GM12878 (cell line): ENCODE measurements at regions not wholly inside any gene's neighbourhood (a gene's known extent, or its start where the extent isn't known, plus 50 kb on each side); places are given as distances from the start of the nearest gene placed in this dataset.

Experiments used
- ATAC-seq: fragments of 200-7000 bp; cut with Tn5 transposase; 3 replicates; pipeline ENCODE4 v1.9.1; 2020; ENCODE audit warnings: mild to moderate bottlenecking, moderate library complexity
- BruUV-seq: library from RNA; stranded (reverse); fragments of 400-500 nt; replicated peaks from 2 replicates; lab custom pipeline; 2021; lab: Mats Ljungman, UMichigan
- CTCF ChIA-PET: fragments of 300-600 bp; sonication (Branson Sonifier 250); formaldehyde crosslinking; extraction: SDS; loops from one replicate; lab custom pipeline; 2021; ENCODE audit warnings: inconsistent platforms; lab: Yijun Ruan, JAX
- POLR2A ChIA-PET: fragments of 350-600 bp; formaldehyde crosslinking; extraction: SDS; loops from one replicate; lab custom pipeline; 2021; ENCODE audit warnings: inconsistent platforms; lab: Charles Lee
- RAD21 ChIA-PET: fragments of 300-600 bp; sonication (Branson Sonifier 250); formaldehyde crosslinking; loops from one replicate; lab custom pipeline; 2023; ENCODE audit warnings: antibody characterized with exemption; ENCODE audit not compliant: unreplicated experiment; lab: Charles Lee
- SMC1A ChIA-PET: fragments of 300-600 bp; sonication (Branson Sonifier 250); formaldehyde crosslinking; loops from one replicate; lab custom pipeline; 2023; ENCODE audit not compliant: unreplicated experiment, uncharacterized antibody; lab: Charles Lee
- DNase-seq: peaks from one replicate; pipeline ENCODE4 v3.0.0-alpha.2; 2011; ENCODE audit warnings: low read depth, low spot score
- FAIRE-seq: peaks from 3 replicates; lab custom pipeline; 2011; peaks lifted over from hg19 to GRCh38; lab: Jason Lieb, UNC
- H2AFZ ChIP-seq: 2 replicates; pipeline ENCODE4 v1.6.0; 2011; ENCODE audit warnings: low read depth, low read length, control low read depth; ENCODE audit not compliant: control insufficient read depth
- H3K27ac ChIP-seq: 2 replicates; pipeline ENCODE4 v1.5.1; 2011; ENCODE audit warnings: control low read depth; ENCODE audit not compliant: control insufficient read depth, insufficient read depth
- H3K27me3 ChIP-seq, 2 experiments: replicated peaks in 1 of 2; 2 replicates each; pipeline versions ENCODE4 v1.6.0 to v1.6.1; 2011; ENCODE audit warnings: low read length in 1 of 2; ENCODE audit not compliant: control insufficient read depth in 2 of 2, insufficient read depth in 2 of 2
- H3K36me3 ChIP-seq, 2 experiments: 2 replicates each; pipeline ENCODE4 v1.5.1; 2011; ENCODE audit warnings: low read length in 1 of 2; ENCODE audit not compliant: control insufficient read depth in 2 of 2, insufficient read depth in 2 of 2
- H3K4me1 ChIP-seq: 2 replicates; pipeline ENCODE4 v1.6.1; 2011; ENCODE audit warnings: mild to moderate bottlenecking, low read length, moderate library complexity, mixed read lengths; ENCODE audit not compliant: control insufficient read depth, insufficient read depth
- H3K4me2 ChIP-seq: 2 replicates; pipeline ENCODE4 v1.6.0; 2011; ENCODE audit warnings: control low read depth; ENCODE audit not compliant: control insufficient read depth, insufficient read depth
- H3K4me3 ChIP-seq: fragments of 200-600 bp; sonication (generic); 2 replicates; pipeline ENCODE4 v1.5.1; 2016
- H3K79me2 ChIP-seq: 2 replicates; pipeline ENCODE4 v1.6.0; 2011; ENCODE audit warnings: low read length; ENCODE audit not compliant: control insufficient read depth, insufficient read depth
- H3K9ac ChIP-seq: 2 replicates; pipeline ENCODE4 v1.8.0; 2011; ENCODE audit warnings: low read length, control low read depth, mixed read lengths; ENCODE audit not compliant: control insufficient read depth, insufficient read depth
- H3K9me3 ChIP-seq: replicated peaks from 3 replicates; pipeline ENCODE4 v1.5.1; 2011; ENCODE audit warnings: mild to moderate bottlenecking, low read length; ENCODE audit not compliant: control insufficient read depth, insufficient read depth
- H4K20me1 ChIP-seq: 2 replicates; pipeline ENCODE4 v1.6.0; 2011; ENCODE audit not compliant: control insufficient read depth, insufficient read depth
- BMI1 ChIP-seq: fragments of 450-650 bp; IDR thresholded peaks from 2 replicates; pipeline ENCODE4 v1.6.1; 2016; ENCODE audit warnings: mild to moderate bottlenecking, moderate library complexity, borderline replicate concordance
- CTCF ChIP-seq, 3 experiments: IDR thresholded peaks in 2 of 3; conservative IDR thresholded peaks in 1 of 3; 2 replicates each; pipeline ENCODE4 v1.5.1; 2011; ENCODE audit warnings: low read depth in 3 of 3, low read length in 3 of 3, mild to moderate bottlenecking in 3 of 3, control low read depth in 2 of 3, moderate library complexity in 2 of 3, inconsistent platforms in 1 of 3, mixed read lengths in 1 of 3; ENCODE audit not compliant: control insufficient read depth in 2 of 3, insufficient read depth in 1 of 3; ENCODE audit errors: extremely low read depth in 1 of 3
- CUX1 ChIP-seq: IDR thresholded peaks from 2 replicates; pipeline ENCODE4 v1.6.1; 2012; ENCODE audit warnings: improper control_type of control experiment, low read depth, low read length; ENCODE audit not compliant: insufficient replicate concordance
- FOXM1 ChIP-seq: IDR thresholded peaks from 2 replicates; pipeline ENCODE4 v1.6.1; 2012; ENCODE audit warnings: low read depth, mild to moderate bottlenecking, inconsistent platforms, low read length, moderate library complexity
- HDAC2 ChIP-seq: fragments of 200-600 bp; sonication (generic); IDR thresholded peaks from 2 replicates; pipeline ENCODE4 v1.6.1; 2017
- IRF4 ChIP-seq: IDR thresholded peaks from 2 replicates; pipeline ENCODE4 v1.6.1; 2011; ENCODE audit warnings: low read depth, low read length
- JUND ChIP-seq: IDR thresholded peaks from 2 replicates; pipeline ENCODE4 v1.6.1; 2012; ENCODE audit warnings: low read depth, mild to moderate bottlenecking, low read length, improper control_type of control experiment, moderate library complexity
- MYB ChIP-seq: fragments of 150-350 bp; IDR thresholded peaks from 2 replicates; pipeline ENCODE4 v1.6.1; 2014; ENCODE audit warnings: mild to moderate bottlenecking, low read depth, low read length, borderline replicate concordance
- NFXL1 ChIP-seq: fragments of 450-650 bp; IDR thresholded peaks from 2 replicates; pipeline ENCODE4 v1.6.1; 2017; ENCODE audit warnings: antibody characterized with exemption, mild to moderate bottlenecking, borderline replicate concordance
- NR2C1 ChIP-seq: fragments of 450-650 bp; IDR thresholded peaks from 2 replicates; pipeline ENCODE4 v1.6.1; 2017; ENCODE audit warnings: antibody characterized with exemption, mild to moderate bottlenecking, moderate library complexity
- PAX5 ChIP-seq: IDR thresholded peaks from 2 replicates; pipeline ENCODE4 v1.6.1; 2011; ENCODE audit warnings: low read depth, low read length, borderline replicate concordance
- PML ChIP-seq: IDR thresholded peaks from 2 replicates; pipeline ENCODE4 v1.6.1; 2012; ENCODE audit warnings: low read length, inconsistent platforms
- RELB ChIP-seq: fragments of 450-650 bp; IDR thresholded peaks from 2 replicates; pipeline ENCODE4 v1.6.1; 2017; ENCODE audit warnings: low read depth, mild to moderate bottlenecking, moderate library complexity
- TCF7 ChIP-seq: IDR thresholded peaks from 2 replicates; pipeline ENCODE4 v1.6.1; 2014; ENCODE audit warnings: antibody characterized with exemption, borderline replicate concordance
- ZNF622 ChIP-seq: fragments of 450-650 bp; IDR thresholded peaks from 2 replicates; pipeline ENCODE4 v1.6.1; 2017; ENCODE audit warnings: mild to moderate bottlenecking, inconsistent platforms
- WGBS: methylation state at CpG from one replicate; pipeline ENCODE4 v1.1.6; 2016; ENCODE audit warnings: low lambda C conversion rate; ENCODE audit not compliant: insufficient replicate concordance, insufficient coverage; ENCODE audit errors: missing lambda C conversion rate; 5-methylcytosine and 5-hydroxymethylcytosine counted together
- in situ Hi-C: fragments of 300-500 bp; cut with MboI; formaldehyde crosslinking; loops from 9 replicates; pipeline ENCODE4 v1.14.3; 2018; ENCODE audit warnings: mixed read lengths
- intact Hi-C: fragments of 100-400 bp; cut with micrococcal nuclease; formaldehyde crosslinking; loops from one replicate; pipeline ENCODE4 v1.14.2; 2022; ENCODE audit not compliant: unreplicated experiment

GRCh38 chr11:41980741-41981140 is 521.3 kb upstream of the LRRC4C start:
- BruUV-seq, result no TSS peak
- Histone ChIP-seq H2AFZ (no peak overlapping the region), H3K27ac (no peak overlapping the region), H3K36me3 (no peaks in the 10 kb centered on the region), H3K27me3 (no peaks in the 10 kb centered on the region), H4K20me1 (no peaks in the 10 kb centered on the region), H3K79me2 (no peaks in the 10 kb centered on the region), H3K4me1 (no peaks in the 10 kb centered on the region), H3K9me3 (no peaks in the 10 kb centered on the region), H3K4me2 (no peak overlapping the region), H3K4me3 (no peak overlapping the region), H3K9ac (no peak overlapping the region)
- in situ Hi-C loops (no loop called here), intact Hi-C loops (no loop called here)
- FAIRE-seq, result no peak
- no peak for DNase-seq
- ChIA-PET POLR2A (no interaction called here), SMC1A (no interaction called here), CTCF (interaction anchor here (0.6 kb wide), 1 partner anchor 314 kb away, joined by 3 read pairs; no protein-coding TSS in a partner anchor), RAD21 (interaction anchor here (0.8 kb wide), 1 partner anchor 17 kb away, joined by 3 read pairs; no protein-coding TSS in a partner anchor)
- no peak for ATAC-seq
- whole genome bisulfite sequencing, result 48% methylated on average over 2 of the region's 2 CpGs
- no peak for TF ChIP-seq CUX1
- no peak for TF ChIP-seq MYB
- no peak for TF ChIP-seq TCF7
- no peak for TF ChIP-seq JUND
- no peak for TF ChIP-seq NR2C1
- no peak for TF ChIP-seq BMI1
- no peak for TF ChIP-seq PML
- TF ChIP-seq HDAC2, result no peak
- no peak for TF ChIP-seq PAX5
- no peak for TF ChIP-seq RELB
- no peak for TF ChIP-seq CTCF (IDR thresholded peaks at IDR 0.05 in 2 of 3, conservative IDR thresholded peaks at IDR 0.05 in 1 of 3; ENCODE audit: control insufficient read depth in 2 of 3, extremely low read depth in 1 of 3, insufficient read depth in 1 of 3, low read depth in 3 of 3, low read length in 3 of 3)
- no peak for TF ChIP-seq ZNF622
- TF ChIP-seq FOXM1, result no peak
- no peak for TF ChIP-seq NFXL1
- TF ChIP-seq IRF4, result no peak
